NCI-H345 (cell line): ENCODE measurements at regions not wholly inside any gene's neighbourhood (a gene's known extent, or its start where the extent isn't known, plus 50 kb on each side); places are given as distances from the start of the nearest gene placed in this dataset.
"Not testable (repeated sequence)": the region's sequence is repeated elsewhere in the genome, so short reads cannot be mapped to it uniquely, and the experiment has no call there.

ENCODE experiments used
- DNase-seq: peaks from one replicate; lab custom pipeline; 2025; lab: John Stamatoyannopoulos, UW

DNA sequence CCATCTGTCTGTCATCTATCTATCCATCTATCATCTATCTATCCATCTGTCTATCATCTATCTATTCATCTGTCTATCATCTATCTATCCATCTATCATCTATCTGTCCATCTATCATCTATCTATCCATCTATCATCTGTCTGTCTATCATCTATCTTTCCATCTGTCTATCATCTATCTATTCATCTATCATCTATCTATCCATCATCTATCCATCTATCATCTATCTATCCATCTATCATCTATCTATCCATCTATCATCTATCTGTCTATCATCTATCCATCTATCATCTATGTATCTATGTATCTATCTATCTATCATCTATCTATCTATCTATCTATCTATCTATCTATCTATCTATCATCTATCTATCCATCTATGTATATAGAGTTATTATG lies 671.6 kb downstream of the UTRN start:
- not testable (repeated sequence) for DNase-seq

DNA sequence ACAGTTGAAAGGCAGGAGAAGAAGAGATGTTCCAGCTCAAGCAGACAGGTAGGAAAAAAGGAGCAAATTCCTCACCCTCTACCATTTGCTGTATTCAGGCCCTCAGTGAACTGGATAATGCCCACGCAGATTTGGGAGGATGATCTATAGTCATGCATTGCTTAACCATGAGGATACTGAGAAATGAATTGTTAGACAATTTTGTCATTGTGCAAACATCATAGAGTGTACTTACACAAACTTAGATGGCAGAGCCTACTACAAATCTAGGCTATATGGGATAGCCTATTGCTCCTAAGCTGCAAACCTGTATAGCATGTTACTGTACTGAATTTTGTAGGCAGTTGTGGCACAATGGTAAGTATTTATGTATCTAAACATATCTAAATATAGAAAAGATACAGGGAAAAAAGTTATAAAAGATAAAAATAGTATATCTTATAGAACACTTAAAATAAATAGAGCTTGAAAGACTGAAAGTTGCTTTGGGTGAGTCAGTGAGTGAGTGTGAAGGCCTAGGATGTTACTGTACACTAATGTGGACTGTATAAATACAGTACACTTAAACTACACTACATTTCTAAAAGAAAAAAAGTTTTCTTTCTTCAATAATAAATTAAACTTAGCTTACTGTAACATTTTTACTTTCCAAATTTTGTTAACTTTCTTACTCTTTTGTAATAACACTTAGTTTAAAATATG lies 672.3 kb downstream of the UTRN start:
- no peak for DNase-seq

DNA sequence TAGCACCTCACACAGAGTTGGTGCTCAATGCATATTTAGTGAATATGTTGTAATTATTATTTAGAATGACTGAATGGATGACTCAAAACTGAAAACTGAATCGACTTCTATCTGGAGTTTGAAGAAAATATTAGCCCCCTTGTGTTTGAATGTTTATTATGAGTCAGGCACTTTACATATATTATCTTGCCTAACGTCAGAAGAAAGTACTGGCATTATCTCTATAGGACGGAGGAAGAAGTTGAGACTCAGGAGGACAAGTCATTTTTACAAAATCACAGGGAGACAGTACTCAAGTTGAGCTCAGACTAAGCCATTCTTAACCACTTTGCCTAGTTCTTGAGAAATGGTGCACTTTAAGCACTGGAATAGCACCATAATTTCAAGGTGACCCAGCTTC lies 684.0 kb downstream of the UTRN start:
- no peak for DNase-seq

DNA sequence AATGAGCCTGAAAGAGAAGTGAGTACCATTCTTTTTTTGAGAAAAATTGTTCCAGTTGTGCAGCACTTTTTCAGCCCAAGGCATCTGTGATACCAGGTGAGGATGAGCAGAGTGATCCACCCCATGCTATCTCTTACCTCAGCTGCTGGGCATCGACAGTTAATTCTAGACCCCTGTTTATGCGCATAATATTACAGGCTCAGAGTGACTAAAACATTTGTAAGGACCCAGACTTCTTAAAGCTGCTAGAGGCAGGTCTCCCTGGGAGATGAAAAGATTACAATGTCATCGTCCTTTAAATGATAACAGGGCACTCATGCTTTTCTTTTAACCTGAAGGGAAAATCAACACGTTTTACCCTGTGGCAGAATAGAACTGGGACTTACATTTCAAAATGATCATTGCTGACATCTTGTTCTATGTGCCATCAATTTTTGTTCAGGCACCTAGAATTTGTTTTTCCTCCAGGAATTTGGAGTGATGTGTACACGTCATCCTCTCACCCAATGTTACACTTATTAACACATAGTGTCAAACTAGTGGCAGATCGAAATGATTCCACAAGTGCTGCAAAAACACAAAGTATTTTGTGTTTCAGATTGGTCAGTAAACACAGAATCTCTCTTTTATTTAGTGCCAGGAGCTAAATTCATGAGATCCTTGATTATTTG lies 684.6 kb downstream of the UTRN start:
- no peak for DNase-seq

DNA sequence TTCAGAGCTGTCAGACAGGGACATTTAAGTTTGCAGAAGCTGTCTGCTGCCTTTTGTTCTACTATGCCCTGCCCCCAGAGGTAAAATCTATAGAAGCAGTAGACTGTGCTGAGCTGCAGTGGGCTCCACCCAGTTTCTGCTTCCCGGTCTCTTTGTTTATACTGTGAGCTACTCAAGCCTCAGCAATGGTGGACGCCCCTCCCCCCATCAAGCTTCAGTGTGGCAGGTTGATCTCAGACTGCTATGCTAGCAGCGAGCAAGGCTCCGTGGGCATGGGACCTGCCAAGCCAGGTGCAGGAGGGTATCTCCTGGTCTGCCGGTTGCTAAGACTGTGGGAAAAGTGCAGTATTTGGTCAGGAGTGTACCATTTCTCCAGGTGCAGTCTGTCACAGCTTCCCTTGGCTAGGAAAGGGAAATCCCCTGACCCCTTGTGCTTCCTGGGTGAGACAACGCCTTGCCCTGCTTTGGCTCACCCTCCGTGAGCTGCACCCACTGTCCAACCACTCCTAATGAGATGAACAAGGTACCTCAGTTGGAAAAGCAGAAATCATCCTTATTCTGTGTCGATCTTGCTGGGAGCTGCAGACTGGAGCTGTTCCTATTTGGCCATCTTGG lies 692.2 kb downstream of the UTRN start:
- DNase-seq, result peak; percentile 52

DNA sequence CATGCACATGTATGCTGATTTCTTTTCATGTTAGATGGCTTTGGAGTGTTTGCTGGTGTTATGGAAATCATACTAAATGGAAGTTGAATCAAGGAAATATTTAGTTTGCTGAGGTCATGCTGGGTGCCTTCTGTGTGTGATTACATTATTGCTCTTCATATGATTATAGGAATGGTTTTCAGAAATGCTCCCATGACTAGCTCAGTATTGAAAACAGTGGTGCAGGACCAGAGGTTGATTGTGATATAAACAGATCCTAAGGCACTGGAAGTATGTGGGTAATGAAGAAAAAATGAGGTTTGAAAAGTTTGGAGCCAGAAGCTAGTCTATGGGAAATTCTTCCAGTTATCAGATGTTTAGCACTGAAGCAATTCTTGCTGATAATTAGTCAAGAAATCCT lies 693.1 kb downstream of the UTRN start:
- DNase-seq, result no peak

DNA sequence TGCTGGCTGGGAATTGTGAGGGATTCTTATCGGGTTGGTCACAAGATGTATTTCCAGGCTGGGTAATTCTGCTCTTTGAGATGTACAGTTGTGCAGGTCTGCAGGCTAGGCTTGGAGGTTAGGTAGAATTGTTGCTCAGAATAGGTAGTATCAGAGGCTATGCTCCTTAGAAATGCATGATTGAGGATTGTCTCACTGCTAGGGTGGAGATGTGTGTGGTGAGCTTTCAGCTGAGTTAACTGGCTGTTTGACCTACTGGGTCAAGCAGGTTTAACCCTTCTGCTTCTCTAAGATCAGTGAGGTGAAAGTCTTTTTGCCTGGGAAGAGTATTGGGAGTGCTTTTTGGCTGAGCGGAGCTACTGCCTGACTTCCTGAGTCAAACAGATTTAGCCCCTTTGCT lies 701.1 kb downstream of the UTRN start:
- DNase-seq, result no peak

DNA sequence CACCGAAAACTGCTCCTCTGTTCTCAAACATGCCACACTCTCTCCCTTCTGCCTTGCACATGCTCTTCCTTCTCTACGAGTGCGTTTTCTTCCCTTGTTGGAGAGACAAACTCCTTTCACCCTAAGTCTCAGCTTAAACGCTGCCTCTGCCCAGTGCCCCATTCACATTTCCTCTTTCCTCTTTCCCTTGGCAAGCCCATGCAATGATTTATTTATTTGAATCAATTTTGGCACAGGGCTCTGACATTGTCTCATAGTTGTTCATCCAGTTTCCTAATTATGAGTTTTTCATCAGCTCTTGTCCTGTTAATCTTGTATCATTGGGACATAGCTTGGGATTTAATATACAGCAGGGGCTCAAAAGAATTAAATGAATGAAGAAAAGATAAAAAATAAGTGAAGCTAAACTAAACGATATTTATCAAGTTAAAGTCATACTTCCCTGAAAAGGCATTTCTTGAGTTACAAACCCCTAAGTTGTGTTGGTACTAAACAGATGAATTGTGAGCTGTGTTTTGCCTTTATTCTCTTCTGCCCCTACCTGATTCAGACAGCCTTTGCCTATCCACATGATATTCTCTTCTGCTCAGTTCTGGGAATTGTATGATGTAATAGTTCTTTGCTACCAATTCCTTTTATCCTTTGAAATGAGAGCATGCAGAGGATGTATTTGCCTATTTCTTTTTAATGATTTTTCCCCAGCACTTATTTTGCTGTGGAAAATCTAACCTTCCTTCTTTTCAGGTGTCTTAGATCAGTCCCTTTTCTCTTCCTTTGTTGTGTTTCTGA lies 704.4 kb downstream of the UTRN start:
- no peak for DNase-seq

DNA sequence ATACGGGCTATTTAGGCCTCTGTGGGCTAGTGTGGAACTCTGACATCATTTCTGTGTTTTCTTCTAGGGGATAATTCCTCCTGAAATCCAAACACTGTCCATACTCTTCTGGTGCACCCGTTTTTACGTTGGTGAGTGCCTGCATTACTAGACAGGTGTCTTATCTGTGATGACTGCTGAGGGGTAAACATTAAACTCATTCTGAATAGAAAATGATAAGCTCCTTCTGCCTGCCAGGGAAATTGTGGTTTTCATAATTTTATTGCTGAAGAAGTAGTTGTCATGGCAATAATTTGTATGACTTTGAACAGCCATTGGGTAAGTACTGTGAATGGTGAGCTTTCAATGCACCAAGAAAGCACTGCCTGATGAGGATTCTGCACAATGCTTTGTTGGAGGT lies 705.6 kb downstream of the UTRN start:
- no peak for DNase-seq

DNA sequence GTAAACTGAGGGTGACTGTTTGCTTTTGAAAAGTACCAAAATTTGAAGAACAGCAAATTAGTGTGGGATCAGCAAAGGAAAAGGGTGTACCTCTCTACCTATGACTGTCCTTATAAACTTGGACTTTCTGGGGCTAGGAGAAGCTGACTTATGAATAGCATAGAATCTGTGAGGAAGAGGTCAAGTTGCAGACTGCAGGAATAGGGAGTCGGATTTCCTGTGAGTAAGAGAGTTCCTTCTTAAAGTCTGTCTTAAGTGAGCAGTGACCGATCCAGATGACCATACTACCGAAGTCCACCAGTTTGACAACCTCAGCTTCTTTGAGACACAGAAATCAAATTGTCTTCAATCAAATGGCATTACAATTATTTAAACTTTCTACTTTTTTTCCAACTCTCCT lies 708.7 kb downstream of the UTRN start:
- DNase-seq, result no peak

DNA sequence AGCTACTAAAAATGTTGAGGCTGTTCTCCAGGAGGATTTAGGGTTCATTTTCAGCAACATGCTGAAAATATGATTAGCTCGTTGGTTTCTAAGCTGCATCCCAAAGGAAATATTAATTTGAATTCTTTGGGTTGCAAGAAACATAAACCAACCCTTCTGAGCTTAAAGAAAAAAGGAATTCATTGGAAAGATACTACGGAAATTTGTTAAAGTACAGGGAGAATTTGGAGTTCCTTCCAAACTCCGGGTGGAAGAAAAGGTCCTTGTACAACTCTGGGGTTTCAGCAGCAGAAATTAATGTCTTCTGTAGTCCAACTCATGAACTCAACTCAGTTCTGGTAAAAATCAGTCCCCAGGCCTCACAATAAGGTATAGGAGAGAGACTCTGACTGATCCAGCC lies 712.9 kb downstream of the UTRN start:
- no peak for DNase-seq

DNA sequence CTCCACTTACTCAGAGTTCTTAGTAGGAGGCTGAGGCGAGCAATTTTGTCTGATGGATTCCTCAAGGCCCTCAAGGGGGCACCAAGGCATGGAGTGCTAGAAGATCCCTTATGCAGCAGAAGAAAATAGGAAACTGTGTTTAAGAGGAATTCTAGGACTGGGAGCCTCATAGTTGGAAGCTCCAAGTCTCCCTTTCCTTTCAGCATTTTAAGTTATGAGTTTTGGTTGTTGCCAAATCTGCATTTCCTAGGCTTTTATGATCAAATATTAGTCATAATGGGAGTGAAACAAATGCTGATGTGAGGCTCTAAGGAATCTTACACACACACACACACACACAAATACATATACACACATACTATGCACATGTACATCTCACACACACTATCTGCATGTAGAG lies 714.0 kb downstream of the UTRN start:
- DNase-seq, result no peak

DNA sequence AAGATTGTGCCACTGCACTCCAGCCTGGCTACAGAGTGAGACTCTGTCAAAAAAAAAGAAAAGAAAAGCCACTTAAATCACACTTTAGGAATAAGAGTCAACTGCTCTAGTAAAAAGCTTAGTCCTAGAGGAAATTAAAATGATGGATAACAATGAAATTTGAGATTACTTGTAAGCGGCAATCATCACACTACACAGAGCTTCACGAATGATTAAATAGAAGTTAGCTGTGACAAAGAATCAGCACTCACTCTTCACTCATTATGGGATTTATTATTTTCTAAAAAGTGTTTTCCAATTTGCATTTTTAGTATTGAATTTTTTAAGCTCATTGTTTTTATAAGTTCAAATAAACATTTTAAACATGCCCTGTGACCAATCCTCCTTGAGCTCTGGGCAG lies 718.0 kb downstream of the UTRN start:
- DNase-seq, result no peak

DNA sequence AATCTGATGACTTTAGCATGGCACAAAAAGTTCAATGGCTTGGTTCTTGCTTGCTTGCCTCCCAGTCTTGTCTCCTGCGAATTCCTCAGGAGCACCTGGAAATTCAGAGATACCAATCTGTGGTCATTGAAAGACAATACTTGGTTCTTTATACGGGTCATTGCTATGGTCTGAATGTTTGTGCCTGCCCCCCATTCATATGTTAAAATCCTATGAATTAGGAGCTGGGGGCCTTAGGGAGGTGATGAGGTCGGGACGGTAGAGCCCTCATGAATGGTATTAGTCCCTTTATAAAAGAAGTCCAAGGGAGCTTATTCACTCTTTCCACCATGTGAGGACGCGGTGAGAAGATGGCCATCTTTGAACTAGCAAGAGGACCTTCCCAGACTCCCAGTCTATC lies 721.8 kb downstream of the UTRN start:
- no peak for DNase-seq

DNA sequence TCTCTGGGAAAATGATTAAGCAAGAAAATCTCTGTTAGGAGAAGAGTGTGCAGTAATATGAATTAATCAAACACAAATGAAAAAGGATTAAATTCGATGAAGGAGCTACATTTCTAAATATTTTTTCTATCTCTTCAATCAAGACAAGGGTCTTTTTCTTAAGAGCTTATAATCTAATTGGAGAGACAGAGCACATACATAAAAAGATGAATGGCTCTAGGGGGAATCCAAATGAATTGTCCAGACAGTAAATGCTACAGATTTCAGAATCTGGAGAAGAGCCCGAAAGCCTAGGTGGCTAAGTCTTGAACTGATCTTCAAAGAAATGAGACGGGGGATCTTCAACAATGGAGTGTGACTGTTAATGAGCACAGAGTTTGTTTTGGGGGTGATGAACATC lies 723.6 kb downstream of the UTRN start:
- DNase-seq, result no peak

DNA sequence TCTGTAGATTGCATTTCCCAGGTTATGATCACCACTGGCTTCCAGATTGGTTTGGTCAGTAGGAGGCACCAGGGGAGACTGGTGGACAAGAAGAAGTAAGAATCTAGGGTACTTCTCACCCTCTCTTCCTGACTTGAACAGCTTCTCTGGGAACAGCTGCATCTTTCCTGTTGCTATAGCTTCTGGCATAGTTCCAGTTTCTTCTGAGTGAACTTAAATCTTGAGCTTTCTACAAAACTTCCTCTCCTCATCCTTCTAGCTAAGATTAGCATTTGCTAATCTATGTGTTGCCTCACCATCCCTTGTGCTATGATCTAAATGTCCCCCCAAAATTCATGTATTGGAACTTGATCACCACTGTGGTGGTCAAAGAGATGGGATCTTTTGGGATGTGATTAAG lies 724.6 kb downstream of the UTRN start:
- no peak for DNase-seq

DNA sequence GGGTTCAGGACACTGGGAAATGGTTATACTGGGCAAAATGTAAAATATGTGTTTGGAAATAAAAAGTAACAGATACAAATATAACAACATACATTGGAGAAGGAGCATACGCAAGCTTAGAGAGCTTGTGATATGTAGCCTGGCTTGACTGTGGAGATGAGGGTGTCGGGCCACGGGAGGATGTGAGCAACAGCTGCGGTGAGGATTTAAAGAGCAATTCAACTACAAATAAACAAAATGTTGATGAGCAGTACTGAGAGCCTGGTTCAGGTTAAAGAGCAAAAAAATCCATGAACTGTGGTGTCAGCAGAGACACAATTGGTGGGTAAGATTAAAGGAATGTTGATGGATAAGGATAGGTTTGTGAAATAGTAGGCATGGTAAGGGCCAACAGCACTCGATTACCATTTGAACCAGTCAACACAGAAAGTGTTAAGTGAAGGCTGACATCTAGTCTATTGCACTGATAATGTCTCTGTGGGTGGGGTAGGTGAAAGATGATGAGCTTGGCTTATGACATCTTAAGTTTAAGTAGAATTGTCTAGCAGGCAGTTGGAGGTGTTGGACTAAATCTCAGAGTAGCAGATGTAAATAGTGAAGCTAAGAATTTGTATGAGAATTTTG lies 723.2 kb downstream of the EPM2A start:
- no peak for DNase-seq

DNA sequence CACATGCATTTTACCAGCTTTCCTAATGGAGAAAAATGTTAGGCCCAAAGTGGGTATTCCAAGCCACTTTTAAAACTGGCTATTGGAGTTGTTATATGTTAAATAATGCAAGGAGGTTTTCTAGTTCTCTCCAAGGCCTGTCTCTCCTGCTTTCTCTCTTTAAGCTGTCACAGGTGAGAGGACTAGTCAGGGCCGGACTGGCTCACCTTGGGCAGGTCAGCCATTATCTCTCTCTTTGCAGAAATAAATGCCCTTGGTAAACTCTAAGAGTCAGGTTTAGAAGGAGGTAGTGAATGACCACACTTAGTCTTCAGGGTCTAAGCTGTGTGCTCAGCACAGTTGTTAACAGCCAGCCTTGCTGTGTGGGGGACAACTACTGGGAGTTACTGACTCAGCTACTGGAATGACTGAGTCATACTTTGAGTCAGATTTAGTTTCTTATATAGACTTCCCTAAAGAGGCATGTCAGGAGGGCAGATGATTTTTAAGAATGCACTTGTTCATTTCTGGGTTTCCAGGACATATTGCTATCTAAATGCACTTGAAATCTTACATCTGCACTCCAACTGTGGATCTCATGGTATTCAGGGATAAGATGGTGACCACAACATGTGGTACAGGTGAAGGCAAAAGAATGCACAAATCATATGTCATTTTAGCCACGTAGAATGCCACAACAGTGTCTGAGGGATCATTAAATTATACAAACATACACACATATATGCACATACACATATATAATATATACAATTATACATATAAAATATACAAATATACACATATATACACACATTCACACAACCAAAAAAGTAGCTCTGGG lies 719.4 kb downstream of the EPM2A start:
- DNase-seq, result no peak

DNA sequence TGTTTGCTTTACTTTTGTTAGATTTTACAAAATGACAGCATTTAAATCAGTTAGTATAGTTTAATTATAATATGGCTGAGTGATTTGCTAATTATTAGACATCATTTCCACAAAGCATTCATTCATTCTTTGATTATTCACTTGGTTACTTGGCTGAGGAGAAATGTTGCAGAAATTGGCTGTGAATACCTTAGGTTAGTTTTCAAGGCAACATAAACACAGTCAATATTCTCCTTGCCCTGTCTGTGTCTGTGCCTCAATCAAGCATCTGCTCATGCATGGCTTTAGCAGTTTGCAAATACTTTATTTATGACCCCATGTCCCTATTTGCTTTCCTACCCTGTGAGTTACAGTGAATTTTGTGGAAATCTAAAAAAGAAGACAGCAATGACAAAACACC lies 718.3 kb downstream of the EPM2A start:
- no peak for DNase-seq

DNA sequence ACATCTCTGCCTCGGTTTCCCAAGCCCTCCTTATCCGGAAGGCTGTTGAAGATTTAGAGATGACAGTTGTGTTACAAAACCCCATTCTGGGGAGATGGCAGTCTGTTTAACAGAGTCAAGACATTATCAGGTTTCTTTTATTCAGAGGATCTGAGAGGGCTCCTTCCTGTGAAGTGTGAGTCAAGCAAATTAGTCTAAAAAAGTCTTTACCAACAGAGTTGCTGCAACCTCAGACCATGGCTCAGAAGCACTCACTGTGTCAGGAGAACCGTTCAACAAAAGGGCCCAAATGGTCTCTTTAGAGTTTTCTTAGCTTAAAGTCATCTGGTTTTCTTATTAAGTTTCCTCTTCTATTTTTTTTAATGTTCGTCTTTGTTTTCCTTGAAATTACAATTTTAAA lies 717.8 kb downstream of the EPM2A start:
- no peak for DNase-seq

DNA sequence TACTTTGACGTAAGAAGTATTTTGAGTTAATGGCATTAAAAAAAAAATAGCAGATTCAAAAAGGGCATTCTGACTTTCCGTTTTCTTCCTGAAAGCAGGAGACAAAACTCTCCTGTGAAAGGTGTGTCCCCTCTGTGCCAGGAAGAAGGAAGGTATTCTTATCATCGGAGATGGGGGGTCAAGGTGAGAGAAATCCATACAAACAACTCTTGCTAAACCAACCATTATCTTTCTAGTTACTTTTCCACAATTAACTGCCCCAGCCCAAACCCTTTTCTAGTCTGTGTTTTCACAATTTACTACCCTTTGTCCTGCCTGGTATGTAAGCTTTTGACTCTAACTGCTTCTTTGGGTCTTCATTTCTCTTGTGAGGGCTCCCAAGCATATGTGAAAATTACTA lies 717.3 kb downstream of the EPM2A start:
- no peak for DNase-seq

DNA sequence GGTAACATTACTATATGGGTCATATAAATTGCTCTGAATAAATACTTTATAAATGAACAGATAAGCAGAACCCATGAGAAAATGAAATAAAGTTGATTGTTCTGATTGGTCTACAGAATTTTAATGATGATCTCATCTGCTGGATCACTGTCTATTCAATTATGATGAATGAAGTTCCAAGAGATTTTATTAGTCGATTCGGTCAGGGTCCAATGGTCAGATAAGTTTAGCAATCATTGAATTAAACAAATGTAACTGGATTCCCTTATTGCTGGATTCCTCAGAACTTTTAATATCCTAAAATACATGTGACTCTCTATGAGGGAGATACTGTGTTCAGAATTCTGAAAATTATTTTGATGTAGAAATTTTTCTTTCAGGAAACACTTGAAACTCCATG lies 715.2 kb downstream of the EPM2A start:
- no peak for DNase-seq
